ENCODE measurements at regions not wholly inside any gene's neighbourhood (a gene's known extent, or its start where the extent isn't known, plus 50 kb on each side); places are given as distances from the start of the nearest gene placed in this dataset.

GRCh38 chr6:44636561-44637248 lies 249.2 kb downstream of the CDC5L start:
- DNase-seq (ENCODE audit: low spot score): no peak

GRCh38 chr6:44641344-44642031 lies 254.0 kb downstream of the CDC5L start:
- no peak for DNase-seq (ENCODE audit: low spot score)

GRCh38 chr6:44642349-44642748 lies 254.8 kb downstream of the CDC5L start:
- no peak for DNase-seq (ENCODE audit: low spot score)

DNA sequence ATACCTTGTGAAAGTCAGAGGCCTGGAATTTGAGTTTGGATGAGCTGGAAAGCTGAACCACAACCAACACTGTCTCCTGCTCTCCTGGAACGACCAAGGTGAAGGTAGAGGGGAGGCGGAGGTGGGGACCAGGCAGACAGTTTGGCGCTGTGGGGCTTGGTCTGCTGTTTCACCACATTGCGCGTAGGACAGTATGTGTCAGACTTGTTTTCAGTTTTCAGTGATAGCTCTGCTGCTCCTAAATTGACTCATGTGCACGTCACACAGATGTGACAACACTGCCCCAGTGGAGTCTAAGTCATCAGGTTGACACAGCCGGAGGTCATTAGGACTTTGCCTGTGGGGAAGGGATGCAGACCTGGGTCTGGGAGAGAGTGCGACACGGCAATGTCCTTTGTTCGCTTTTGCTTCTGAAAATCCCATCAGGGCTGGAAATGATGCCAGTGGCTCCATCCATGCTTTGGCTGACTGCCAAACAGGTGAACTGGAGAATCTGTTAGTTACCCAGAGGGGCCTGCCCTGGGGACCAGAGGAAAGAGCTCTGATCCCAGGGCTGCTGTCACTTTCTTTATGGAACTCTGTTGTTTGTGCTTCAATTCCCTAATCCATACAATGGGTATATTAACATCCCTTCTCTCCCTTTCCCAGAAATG lies 255.5 kb downstream of the CDC5L start:
- no peak for DNase-seq (ENCODE audit: low spot score)

DNA sequence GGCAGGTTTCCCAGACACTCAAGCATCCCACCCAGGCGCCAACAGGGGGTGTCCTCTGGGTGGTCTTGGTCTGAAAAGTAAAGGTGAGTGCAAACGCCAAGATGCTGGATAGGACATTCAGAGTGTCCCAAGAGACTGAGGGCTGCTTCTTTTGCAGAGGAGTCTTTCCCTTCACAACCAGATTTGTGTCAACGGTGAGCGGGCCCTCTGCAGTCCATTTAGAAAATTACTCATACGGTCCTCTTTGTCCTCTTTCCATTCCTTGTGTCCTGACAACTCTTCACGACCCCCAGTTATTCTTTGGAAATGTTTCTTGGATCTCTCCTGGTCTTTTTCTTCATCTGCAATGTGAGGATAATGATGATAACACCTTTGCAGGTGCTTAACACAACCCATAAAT lies 257.8 kb downstream of the CDC5L start:
- no peak for DNase-seq (ENCODE audit: low spot score)

- DNase-seq (ENCODE audit: low spot score): no peak
Observed at GRCh38 chr6:44646355-44646754, 258.8 kb downstream of the CDC5L start.

GRCh38 chr6:44649365-44650025 lies 262.0 kb downstream of the CDC5L start:
- no peak for DNase-seq (ENCODE audit: low spot score)

GRCh38 chr6:44650495-44650894 lies 263.0 kb downstream of the CDC5L start:
- no peak for DNase-seq (ENCODE audit: low spot score)

DNA sequence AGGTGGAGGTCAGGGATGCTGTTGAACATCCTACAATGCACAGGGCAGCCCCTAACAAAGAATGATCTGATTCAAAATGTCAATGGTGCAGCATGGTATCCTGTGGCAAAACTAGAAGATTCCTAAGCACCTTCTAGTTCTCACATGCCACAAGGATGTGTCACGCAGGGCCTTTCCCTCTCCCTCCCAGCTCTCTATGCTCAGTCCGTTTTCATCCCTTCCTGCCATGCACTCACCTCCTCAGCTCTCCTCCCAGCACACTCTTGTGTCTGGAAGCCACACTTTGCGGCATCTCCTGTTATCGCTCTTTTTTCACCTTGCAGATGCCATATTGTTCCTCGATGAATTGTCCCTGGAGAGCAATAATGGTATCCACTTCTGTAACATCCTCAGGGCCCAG lies 263.4 kb downstream of the CDC5L start:
- no peak for DNase-seq (ENCODE audit: low spot score)

GRCh38 chr6:44651604-44652003 lies 264.1 kb downstream of the CDC5L start:
- no peak for DNase-seq (ENCODE audit: low spot score)

DNA sequence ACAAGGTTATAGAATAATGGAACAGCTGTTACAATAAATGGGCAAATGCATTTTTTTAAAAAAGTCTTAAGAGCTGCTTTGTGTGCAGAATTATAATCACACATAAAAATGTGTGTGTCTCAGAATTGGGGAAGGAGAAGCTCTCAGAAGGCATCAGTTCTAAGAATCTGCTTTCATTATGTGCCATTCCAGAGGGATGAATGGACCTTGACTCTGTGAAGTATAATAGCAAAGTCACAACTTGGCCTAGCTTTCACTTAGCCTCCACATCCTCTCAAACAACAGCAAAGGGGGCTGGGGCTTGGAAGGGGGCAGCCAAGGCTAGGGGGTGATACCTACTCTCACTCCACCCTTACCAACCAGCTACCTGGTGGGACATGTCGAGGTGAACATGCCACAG lies 265.0 kb downstream of the CDC5L start:
- DNase-seq (ENCODE audit: low spot score): no peak

DNA sequence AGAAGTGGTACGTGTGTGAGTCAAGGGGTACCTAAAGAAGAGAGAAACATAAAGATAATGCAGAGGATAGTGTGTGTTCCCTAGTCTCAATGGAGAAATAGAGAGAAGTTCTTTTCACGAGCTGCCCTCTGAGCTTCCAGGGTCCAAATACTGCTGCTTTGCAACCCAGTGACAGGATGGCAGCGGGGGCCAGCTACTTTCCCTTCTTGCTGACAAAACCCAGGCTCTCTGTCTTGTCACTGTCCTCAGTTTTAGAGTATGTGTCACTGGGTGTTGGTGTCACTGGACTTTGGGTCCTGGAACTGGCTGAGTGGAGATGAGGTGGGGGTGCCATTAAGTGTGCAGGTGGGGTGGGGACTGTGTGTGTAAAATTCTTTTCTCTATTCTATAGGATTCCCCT lies 265.6 kb downstream of the CDC5L start:
- DNase-seq (ENCODE audit: low spot score): no peak

DNA sequence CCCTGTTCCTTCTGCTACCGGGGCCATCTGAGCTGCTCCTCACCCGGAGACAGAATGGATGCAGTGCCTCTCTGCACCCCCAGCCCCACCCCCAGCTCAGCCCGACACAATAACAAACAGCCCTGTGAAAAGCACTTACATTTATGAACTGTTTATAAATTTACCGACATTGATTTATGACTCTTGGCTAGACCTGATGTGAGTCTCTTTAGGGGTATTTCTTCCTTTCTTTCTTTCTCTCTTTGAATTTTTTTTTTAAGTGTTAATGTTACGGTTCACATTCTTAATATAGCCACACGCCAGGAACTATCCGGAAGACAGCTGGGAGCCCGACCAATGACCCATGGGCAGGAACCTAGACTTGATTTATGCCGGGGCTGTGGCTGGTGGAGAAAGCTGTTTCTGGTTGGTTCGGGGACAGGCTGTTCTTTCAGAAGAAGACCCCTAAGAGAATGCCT lies 266.3 kb downstream of the CDC5L start:
- no peak for DNase-seq (ENCODE audit: low spot score)

DNA sequence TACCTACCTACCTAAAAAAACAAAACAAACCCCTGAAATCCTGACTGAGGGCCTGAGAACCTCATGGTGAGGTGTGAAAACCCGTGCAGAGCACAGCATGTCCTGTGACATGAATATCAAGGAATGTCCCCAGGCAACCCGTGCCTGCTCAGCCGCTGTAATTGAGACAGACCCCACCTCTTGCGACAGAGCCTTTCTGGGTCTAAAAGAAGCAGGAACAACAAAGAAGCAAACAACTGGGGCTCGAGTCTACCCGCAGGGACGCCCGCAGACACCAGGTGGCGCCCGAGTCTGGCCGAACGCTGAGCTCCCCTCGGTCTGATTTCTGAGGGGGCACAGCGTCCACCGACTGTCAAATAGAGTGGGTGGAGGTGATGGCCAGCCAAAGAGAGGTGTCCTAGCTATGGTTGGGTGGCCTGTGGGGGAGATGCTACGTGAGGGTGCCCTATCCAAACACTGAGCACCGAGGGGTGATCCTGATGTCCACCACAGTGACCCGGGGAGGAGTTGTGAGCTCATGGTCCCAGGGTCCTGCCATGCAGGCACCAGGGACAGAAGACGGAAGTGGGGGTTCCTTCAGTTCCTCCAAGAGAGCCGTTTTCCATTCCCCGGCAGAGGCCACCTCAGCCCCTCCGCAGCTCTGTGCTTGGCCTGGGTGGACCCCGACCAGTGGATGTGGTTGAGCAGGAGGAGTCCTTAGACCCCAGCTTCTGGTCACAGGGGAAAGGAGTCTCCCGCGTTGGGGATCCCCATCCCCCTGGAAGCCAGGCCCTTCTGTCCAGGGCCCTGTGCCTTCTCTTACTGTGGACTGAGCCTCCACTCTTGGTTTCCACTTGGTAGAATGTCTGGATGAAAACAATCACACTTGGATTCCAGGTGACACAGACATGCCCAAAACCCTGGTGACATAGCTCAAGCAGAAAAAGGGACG lies 268.2 kb downstream of the CDC5L start:
- DNase-seq (ENCODE audit: low spot score): peak; percentile 75

- no peak for DNase-seq (ENCODE audit: low spot score)
Observed at GRCh38 chr6:44656691-44657090, 269.2 kb downstream of the CDC5L start.

DNA sequence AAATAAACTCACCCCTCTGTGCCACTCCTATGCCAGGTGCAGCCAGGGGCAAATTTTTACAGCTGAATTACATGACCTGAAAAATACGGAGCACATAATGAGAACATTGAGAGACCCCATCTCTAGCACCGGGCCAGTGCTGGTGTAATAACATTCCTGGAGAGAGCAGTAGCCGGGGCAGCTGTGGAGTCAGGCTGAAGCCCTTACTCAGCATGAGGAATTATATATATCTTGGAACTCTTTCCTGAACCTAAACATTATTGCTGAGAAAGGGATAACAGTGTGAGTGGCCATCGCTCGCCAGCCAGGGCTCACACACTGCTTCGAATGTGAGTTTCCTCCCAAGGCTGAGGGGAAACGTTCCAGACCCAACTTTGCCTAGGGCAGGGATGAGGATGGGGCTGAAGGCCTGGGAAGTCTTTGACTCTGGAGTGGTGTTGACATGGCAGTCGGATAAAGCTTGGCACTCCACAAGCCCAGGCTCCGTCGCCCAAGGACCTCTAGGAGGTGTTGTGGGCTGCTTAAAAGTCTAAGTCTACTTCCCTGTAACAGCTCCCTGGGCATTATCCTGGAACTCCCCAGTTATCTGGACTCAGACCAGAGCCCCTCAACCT lies 269.8 kb downstream of the CDC5L start:
- no peak for DNase-seq (ENCODE audit: low spot score)

- no peak for DNase-seq (ENCODE audit: low spot score)
Observed at GRCh38 chr6:44658571-44658970, 271.1 kb downstream of the CDC5L start.

DNA sequence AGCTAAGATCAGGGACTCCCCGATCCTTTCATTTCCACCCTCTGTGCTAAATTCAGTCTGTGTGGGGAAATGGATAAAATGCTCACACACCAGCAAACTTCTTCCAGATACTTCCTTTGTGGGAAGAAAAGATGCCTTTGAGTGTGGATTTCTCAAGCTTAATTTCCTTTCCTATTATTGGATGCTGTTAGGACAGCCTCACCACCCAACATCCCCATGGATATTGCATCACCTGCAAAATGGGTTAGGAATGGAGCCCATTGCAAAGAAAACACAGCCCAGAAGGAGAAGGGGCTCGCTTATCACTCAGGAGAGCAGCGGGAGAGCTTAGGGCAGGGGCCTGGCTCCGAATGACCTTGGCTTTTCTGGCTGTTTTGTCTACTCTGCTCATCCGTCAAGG lies 272.2 kb downstream of the CDC5L start:
- DNase-seq (ENCODE audit: low spot score): no peak

GRCh38 chr6:44660561-44661220 lies 273.2 kb downstream of the CDC5L start:
- peak; percentile 64 for DNase-seq (ENCODE audit: low spot score)

GRCh38 chr6:44661221-44662008 lies 273.9 kb downstream of the CDC5L start:
- DNase-seq (ENCODE audit: low spot score): no peak
